ENCODE measurements at regions not wholly inside any gene's neighbourhood (a gene's known extent, or its start where the extent isn't known, plus 50 kb on each side); places are given as distances from the start of the nearest gene placed in this dataset.
"Not testable (repeated sequence)": the region's sequence is repeated elsewhere in the genome, so short reads cannot be mapped to it uniquely, and the experiment has no call there.

- not testable (repeated sequence) for DNase-seq (ENCODE audit: low spot score)
Measured at GRCh38 chr2:91521944-91522343, 2830.5 kb downstream of the RPIA start.

- DNase-seq (ENCODE audit: low spot score): not testable (repeated sequence)
Measured at GRCh38 chr2:91522877-91523276, 2831.4 kb downstream of the RPIA start.

- DNase-seq (ENCODE audit: low spot score): not testable (repeated sequence)
Measured at GRCh38 chr2:91523751-91524150, 2832.3 kb downstream of the RPIA start.

- DNase-seq (ENCODE audit: low spot score): not testable (repeated sequence)
Measured at GRCh38 chr2:91525587-91525986, 2834.1 kb downstream of the RPIA start.

- DNase-seq (ENCODE audit: low spot score): not testable (repeated sequence)
Measured at GRCh38 chr2:91526083-91526482, 2834.6 kb downstream of the RPIA start.

- not testable (repeated sequence) for DNase-seq (ENCODE audit: low spot score)
Measured at GRCh38 chr2:91527056-91527455, 2835.6 kb downstream of the RPIA start.

- not testable (repeated sequence) for DNase-seq (ENCODE audit: low spot score)
Measured at GRCh38 chr2:91527491-91528031, 2836.1 kb downstream of the RPIA start.

GRCh38 chr2:91528361-91528760 is 2836.9 kb downstream of the RPIA start:
- DNase-seq (ENCODE audit: low spot score): not testable (repeated sequence)

GRCh38 chr2:91536109-91536508 is 2844.6 kb downstream of the RPIA start:
- not testable (repeated sequence) for DNase-seq (ENCODE audit: low spot score)

GRCh38 chr2:91536549-91537263 is 2845.2 kb downstream of the RPIA start:
- DNase-seq (ENCODE audit: low spot score): not testable (repeated sequence)

- DNase-seq (ENCODE audit: low spot score): not testable (repeated sequence)
Measured at GRCh38 chr2:91549316-91549715, 2857.8 kb downstream of the RPIA start.

- not testable (repeated sequence) for DNase-seq (ENCODE audit: low spot score)
Measured at GRCh38 chr2:91558234-91558633, 2866.8 kb downstream of the RPIA start.

- not testable (repeated sequence) for DNase-seq (ENCODE audit: low spot score)
Measured at GRCh38 chr2:91559269-91559668, 2867.8 kb downstream of the RPIA start.

GRCh38 chr2:91559886-91560614 is 2868.6 kb downstream of the RPIA start:
- not testable (repeated sequence) for DNase-seq (ENCODE audit: low spot score)

- not testable (repeated sequence) for DNase-seq (ENCODE audit: low spot score)
Measured at GRCh38 chr2:91562184-91562583, 2870.7 kb downstream of the RPIA start.

- not testable (repeated sequence) for DNase-seq (ENCODE audit: low spot score)
Measured at GRCh38 chr2:91564700-91565099, 2873.2 kb downstream of the RPIA start.

- not testable (repeated sequence) for DNase-seq (ENCODE audit: low spot score)
Measured at GRCh38 chr2:91565689-91566430, 2874.4 kb downstream of the RPIA start.

- DNase-seq (ENCODE audit: low spot score): not testable (repeated sequence)
Measured at GRCh38 chr2:91566611-91567010, 2875.1 kb downstream of the RPIA start.

GRCh38 chr2:91567546-91568335 is 2876.3 kb downstream of the RPIA start:
- not testable (repeated sequence) for DNase-seq (ENCODE audit: low spot score)

GRCh38 chr2:91568391-91569338 is 2877.2 kb downstream of the RPIA start:
- not testable (repeated sequence) for DNase-seq (ENCODE audit: low spot score)

Data from germinal center (tissue), 1 donor.